ENCODE measurements at regions not wholly inside any gene's neighbourhood (a gene's known extent, or its start where the extent isn't known, plus 50 kb on each side); places are given as distances from the start of the nearest gene placed in this dataset.

DNA sequence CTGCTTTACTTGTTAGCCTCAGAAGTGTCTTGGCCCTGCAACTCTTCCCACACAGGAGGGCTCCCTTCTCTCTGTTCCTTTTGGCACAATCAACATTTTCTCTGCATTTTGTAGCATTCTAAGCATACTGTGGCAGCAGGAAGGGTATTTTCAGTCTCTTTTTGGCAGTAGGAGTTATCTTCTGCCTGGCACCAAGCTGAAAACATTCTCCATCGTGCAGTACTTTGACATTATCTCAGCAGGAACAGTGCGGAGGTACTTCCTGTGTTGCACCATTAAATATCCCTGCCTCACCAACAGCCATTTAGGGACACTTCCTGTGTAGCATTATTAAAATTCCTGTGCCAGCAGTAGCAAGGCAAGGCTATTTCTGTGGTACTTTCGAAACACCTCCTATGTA lies 233.2 kb upstream of the SEMA6D start (continued):
- TF ChIP-seq, protein P1, sequence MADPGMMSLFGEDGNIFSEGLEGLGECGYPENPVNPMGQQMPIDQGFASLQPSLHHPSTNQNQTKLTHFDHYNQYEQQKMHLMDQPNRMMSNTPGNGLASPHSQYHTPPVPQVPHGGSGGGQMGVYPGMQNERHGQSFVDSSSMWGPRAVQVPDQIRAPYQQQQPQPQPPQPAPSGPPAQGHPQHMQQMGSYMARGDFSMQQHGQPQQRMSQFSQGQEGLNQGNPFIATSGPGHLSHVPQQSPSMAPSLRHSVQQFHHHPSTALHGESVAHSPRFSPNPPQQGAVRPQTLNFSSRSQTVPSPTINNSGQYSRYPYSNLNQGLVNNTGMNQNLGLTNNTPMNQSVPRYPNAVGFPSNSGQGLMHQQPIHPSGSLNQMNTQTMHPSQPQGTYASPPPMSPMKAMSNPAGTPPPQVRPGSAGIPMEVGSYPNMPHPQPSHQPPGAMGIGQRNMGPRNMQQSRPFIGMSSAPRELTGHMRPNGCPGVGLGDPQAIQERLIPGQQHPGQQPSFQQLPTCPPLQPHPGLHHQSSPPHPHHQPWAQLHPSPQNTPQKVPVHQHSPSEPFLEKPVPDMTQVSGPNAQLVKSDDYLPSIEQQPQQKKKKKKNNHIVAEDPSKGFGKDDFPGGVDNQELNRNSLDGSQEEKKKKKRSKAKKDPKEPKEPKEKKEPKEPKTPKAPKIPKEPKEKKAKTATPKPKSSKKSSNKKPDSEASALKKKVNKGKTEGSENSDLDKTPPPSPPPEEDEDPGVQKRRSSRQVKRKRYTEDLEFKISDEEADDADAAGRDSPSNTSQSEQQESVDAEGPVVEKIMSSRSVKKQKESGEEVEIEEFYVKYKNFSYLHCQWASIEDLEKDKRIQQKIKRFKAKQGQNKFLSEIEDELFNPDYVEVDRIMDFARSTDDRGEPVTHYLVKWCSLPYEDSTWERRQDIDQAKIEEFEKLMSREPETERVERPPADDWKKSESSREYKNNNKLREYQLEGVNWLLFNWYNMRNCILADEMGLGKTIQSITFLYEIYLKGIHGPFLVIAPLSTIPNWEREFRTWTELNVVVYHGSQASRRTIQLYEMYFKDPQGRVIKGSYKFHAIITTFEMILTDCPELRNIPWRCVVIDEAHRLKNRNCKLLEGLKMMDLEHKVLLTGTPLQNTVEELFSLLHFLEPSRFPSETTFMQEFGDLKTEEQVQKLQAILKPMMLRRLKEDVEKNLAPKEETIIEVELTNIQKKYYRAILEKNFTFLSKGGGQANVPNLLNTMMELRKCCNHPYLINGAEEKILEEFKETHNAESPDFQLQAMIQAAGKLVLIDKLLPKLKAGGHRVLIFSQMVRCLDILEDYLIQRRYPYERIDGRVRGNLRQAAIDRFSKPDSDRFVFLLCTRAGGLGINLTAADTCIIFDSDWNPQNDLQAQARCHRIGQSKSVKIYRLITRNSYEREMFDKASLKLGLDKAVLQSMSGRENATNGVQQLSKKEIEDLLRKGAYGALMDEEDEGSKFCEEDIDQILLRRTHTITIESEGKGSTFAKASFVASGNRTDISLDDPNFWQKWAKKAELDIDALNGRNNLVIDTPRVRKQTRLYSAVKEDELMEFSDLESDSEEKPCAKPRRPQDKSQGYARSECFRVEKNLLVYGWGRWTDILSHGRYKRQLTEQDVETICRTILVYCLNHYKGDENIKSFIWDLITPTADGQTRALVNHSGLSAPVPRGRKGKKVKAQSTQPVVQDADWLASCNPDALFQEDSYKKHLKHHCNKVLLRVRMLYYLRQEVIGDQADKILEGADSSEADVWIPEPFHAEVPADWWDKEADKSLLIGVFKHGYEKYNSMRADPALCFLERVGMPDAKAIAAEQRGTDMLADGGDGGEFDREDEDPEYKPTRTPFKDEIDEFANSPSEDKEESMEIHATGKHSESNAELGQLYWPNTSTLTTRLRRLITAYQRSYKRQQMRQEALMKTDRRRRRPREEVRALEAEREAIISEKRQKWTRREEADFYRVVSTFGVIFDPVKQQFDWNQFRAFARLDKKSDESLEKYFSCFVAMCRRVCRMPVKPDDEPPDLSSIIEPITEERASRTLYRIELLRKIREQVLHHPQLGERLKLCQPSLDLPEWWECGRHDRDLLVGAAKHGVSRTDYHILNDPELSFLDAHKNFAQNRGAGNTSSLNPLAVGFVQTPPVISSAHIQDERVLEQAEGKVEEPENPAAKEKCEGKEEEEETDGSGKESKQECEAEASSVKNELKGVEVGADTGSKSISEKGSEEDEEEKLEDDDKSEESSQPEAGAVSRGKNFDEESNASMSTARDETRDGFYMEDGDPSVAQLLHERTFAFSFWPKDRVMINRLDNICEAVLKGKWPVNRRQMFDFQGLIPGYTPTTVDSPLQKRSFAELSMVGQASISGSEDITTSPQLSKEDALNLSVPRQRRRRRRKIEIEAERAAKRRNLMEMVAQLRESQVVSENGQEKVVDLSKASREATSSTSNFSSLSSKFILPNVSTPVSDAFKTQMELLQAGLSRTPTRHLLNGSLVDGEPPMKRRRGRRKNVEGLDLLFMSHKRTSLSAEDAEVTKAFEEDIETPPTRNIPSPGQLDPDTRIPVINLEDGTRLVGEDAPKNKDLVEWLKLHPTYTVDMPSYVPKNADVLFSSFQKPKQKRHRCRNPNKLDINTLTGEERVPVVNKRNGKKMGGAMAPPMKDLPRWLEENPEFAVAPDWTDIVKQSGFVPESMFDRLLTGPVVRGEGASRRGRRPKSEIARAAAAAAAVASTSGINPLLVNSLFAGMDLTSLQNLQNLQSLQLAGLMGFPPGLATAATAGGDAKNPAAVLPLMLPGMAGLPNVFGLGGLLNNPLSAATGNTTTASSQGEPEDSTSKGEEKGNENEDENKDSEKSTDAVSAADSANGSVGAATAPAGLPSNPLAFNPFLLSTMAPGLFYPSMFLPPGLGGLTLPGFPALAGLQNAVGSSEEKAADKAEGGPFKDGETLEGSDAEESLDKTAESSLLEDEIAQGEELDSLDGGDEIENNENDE (IDR thresholded peaks at IDR 0.05; ENCODE audit: insufficient replicate concordance, low read length) = no peak

Measured in H1 (cell line).